IMR-90 (cell line): ENCODE measurements at regions not wholly inside any gene's neighbourhood (a gene's known extent, or its start where the extent isn't known, plus 50 kb on each side); places are given as distances from the start of the nearest gene placed in this dataset.

Experiments
- ATAC-seq: fragments of 200-7000 bp; cut with Tn5 transposase; 2 replicates; pipeline ENCODE4 v1.9.1; 2020; ENCODE audit warnings: low read depth, mild to moderate bottlenecking, moderate library complexity
- BruUV-seq: library from RNA; stranded (reverse); fragments of 400-500 nt; replicated peaks from 2 replicates; lab custom pipeline; 2021; lab: Mats Ljungman, UMichigan
- CTCF ChIA-PET: fragments of 300-600 bp; formaldehyde crosslinking; extraction: SDS; loops from one replicate; lab custom pipeline; 2021; ENCODE audit warnings: antibody characterized with exemption; lab: Yijun Ruan, JAX
- POLR2A ChIA-PET: fragments of 300-600 bp; sonication (Branson Sonifier 250); formaldehyde crosslinking; loops from one replicate; lab custom pipeline; 2022; ENCODE audit warnings: antibody characterized with exemption; ENCODE audit not compliant: unreplicated experiment; lab: Charles Lee
- DNase-seq: peaks from one replicate; pipeline ENCODE4 v3.0.0; 2013
- H2AFZ ChIP-seq: replicated peaks from 2 replicates; pipeline ENCODE3; 2013; ENCODE audit warnings: low read length, mild to moderate bottlenecking; ENCODE audit not compliant: poor library complexity
- H2AK5ac ChIP-seq: 2 replicates; pipeline ENCODE4 v1.6.1; 2013; ENCODE audit warnings: low read depth, low read length, inconsistent platforms
- H2AK9ac ChIP-seq: replicated peaks from 2 replicates; pipeline ENCODE3; 2013; ENCODE audit warnings: mild to moderate bottlenecking, low read depth, low read length, moderate library complexity; ENCODE audit not compliant: poor library complexity
- H2BK120ac ChIP-seq: 2 replicates; pipeline ENCODE4 v1.6.1; 2013; ENCODE audit warnings: low read depth, low read length, inconsistent platforms
- H2BK15ac ChIP-seq: 3 replicates; pipeline ENCODE4 v1.6.1; 2013; ENCODE audit warnings: low read depth, low read length, inconsistent platforms
- H2BK20ac ChIP-seq: 2 replicates; pipeline ENCODE4 v1.6.1; 2013; ENCODE audit warnings: low read depth, mild to moderate bottlenecking, inconsistent platforms, low read length, moderate library complexity
- H2BK5ac ChIP-seq: 2 replicates; pipeline ENCODE4 v1.6.1; 2013; ENCODE audit warnings: mild to moderate bottlenecking, low read depth, low read length, inconsistent platforms; ENCODE audit not compliant: poor library complexity, severe bottlenecking
- H3K14ac ChIP-seq: replicated peaks from 2 replicates; pipeline ENCODE4 v1.6.1; 2013; ENCODE audit warnings: low read depth, low read length, inconsistent platforms
- H3K18ac ChIP-seq: 2 replicates; pipeline ENCODE4 v1.6.1; 2013; ENCODE audit warnings: low read depth, low read length, control low read depth
- H3K23ac ChIP-seq: 2 replicates; pipeline ENCODE4 v1.6.1; 2013; ENCODE audit warnings: low read depth, low read length, inconsistent platforms
- H3K27ac ChIP-seq: 2 replicates; pipeline ENCODE4 v1.5.1; 2013; ENCODE audit warnings: mild to moderate bottlenecking, control low read depth, low read length; ENCODE audit not compliant: insufficient read depth
- H3K27me3 ChIP-seq: 2 replicates; pipeline ENCODE4 v1.6.1; 2013; ENCODE audit warnings: low read length; ENCODE audit not compliant: control insufficient read depth, insufficient read depth
- H3K36me3 ChIP-seq: 2 replicates; pipeline ENCODE4 v1.6.1; 2013; ENCODE audit warnings: low read length, mixed read lengths; ENCODE audit not compliant: control insufficient read depth, insufficient read depth
- H3K4ac ChIP-seq: 2 replicates; pipeline ENCODE4 v1.6.1; 2013; ENCODE audit warnings: low read depth, low read length, inconsistent platforms
- H3K4me1 ChIP-seq: 2 replicates; pipeline ENCODE4 v1.6.1; 2013; ENCODE audit warnings: low read length, mixed read lengths; ENCODE audit not compliant: control insufficient read depth, insufficient read depth
- H3K4me2 ChIP-seq: 2 replicates; pipeline ENCODE4 v1.6.1; 2013; ENCODE audit warnings: low read depth, mild to moderate bottlenecking, control low read depth, low read length, moderate library complexity
- H3K4me3 ChIP-seq: 2 replicates; pipeline ENCODE4 v1.5.1; 2013; ENCODE audit warnings: low read depth, mild to moderate bottlenecking, control low read depth, low read length, moderate library complexity; ENCODE audit not compliant: insufficient read depth
- H3K56ac ChIP-seq: 2 replicates; pipeline ENCODE4 v1.6.1; 2013; ENCODE audit warnings: low read length, inconsistent platforms; ENCODE audit not compliant: insufficient read depth; ENCODE audit errors: extremely low read depth
- H3K79me1 ChIP-seq, 2 experiments: 2 replicates each; pipeline ENCODE4 v1.6.1; 2013; ENCODE audit warnings: low read length in 2 of 2, inconsistent platforms in 1 of 2, low read depth in 1 of 2
- H3K9ac ChIP-seq: 2 replicates; pipeline ENCODE4 v1.6.1; 2013; ENCODE audit warnings: low read depth, low read length, control low read depth
- H3K9me1 ChIP-seq: 2 replicates; pipeline ENCODE4 v1.6.1; 2013; ENCODE audit warnings: low read length, inconsistent platforms; ENCODE audit not compliant: insufficient read depth
- H3K9me3 ChIP-seq: 2 replicates; pipeline ENCODE4 v1.6.1; 2013; ENCODE audit warnings: low read length; ENCODE audit not compliant: control insufficient read depth, insufficient read depth
- H4K20me1 ChIP-seq: 2 replicates; pipeline ENCODE4 v1.6.1; 2013; ENCODE audit warnings: low read length, inconsistent platforms; ENCODE audit not compliant: insufficient read depth
- H4K5ac ChIP-seq: 2 replicates; pipeline ENCODE4 v1.6.1; 2013; ENCODE audit warnings: mild to moderate bottlenecking, low read depth, low read length, control low read depth
- H4K8ac ChIP-seq, 2 experiments: 2 replicates each; pipeline ENCODE4 v1.6.1; 2013; ENCODE audit warnings: low read depth in 2 of 2, low read length in 2 of 2, control low read depth in 1 of 2, inconsistent platforms in 1 of 2
- H4K91ac ChIP-seq: 2 replicates; pipeline ENCODE4 v1.6.1; 2013; ENCODE audit warnings: low read depth, low read length, inconsistent platforms; ENCODE audit not compliant: insufficient read depth
- CTCF ChIP-seq: conservative IDR thresholded peaks from 2 replicates; pipeline ENCODE4 v1.5.1; 2012; ENCODE audit warnings: mild to moderate bottlenecking, low read depth, low read length, improper control_type of control experiment
- FOS ChIP-seq: fragments of 150-350 bp; IDR thresholded peaks from 2 replicates; pipeline ENCODE4 v1.6.1; 2016; ENCODE audit warnings: low read depth, low read length
- MAZ ChIP-seq: IDR thresholded peaks from 2 replicates; pipeline ENCODE4 v1.6.1; 2012; ENCODE audit warnings: low read depth, mild to moderate bottlenecking, low read length, improper control_type of control experiment, moderate library complexity, borderline replicate concordance
- MXI1 ChIP-seq: IDR thresholded peaks from 2 replicates; pipeline ENCODE4 v1.6.1; 2012; ENCODE audit warnings: low read depth, mild to moderate bottlenecking, low read length, moderate library complexity, borderline replicate concordance
- RCOR1 ChIP-seq: IDR thresholded peaks from 2 replicates; pipeline ENCODE4 v1.6.1; 2012; ENCODE audit warnings: mild to moderate bottlenecking, low read length, improper control_type of control experiment; ENCODE audit not compliant: insufficient replicate concordance
- dilution Hi-C: fragments of 300-500 bp; cut with HindIII; formaldehyde crosslinking; loops from one replicate; pipeline ENCODE4 v1.14.3; 2018; ENCODE audit warnings: low sequenced_read_pairs; ENCODE audit not compliant: unreplicated experiment
- in situ Hi-C: fragments of 300-500 bp; cut with MboI; formaldehyde crosslinking; loops from 3 replicates; pipeline ENCODE4 v1.14.3; 2019; ENCODE audit warnings: low sequenced_read_pairs, inconsistent platforms, mixed read lengths
- intact Hi-C: fragments of 100-400 bp; cut with micrococcal nuclease; formaldehyde crosslinking; loops from 2 replicates; pipeline ENCODE4 v1.10.0; 2022

GRCh38 chr2:84276590-84277255 lies 182.4 kb downstream of the SUCLG1 start:
- no peaks in the 10 kb centered on the region for H3K36me3 ChIP-seq
- H3K4ac ChIP-seq: no peak overlapping the region
- no peak for ATAC-seq
- ChIA-PET CTCF (no interaction called here), POLR2A (no interaction called here)
- no TSS peak for BruUV-seq
- no peaks in the 10 kb centered on the region for H3K27me3 ChIP-seq
- no peak overlapping the region for H3K4me3 ChIP-seq
- no peaks in the 10 kb centered on the region for H3K79me1 ChIP-seq
- no peak overlapping the region for H3K9ac ChIP-seq
- H3K9me1 ChIP-seq: no peaks in the 10 kb centered on the region
- H2AK9ac ChIP-seq: no peak overlapping the region
- H3K56ac ChIP-seq: no peak overlapping the region
- no peak overlapping the region for H4K8ac ChIP-seq
- in situ Hi-C loops: no loop called here
- no peak for DNase-seq
- intact Hi-C loops: no loop called here
- H4K20me1 ChIP-seq: no peaks in the 10 kb centered on the region
- H2AK5ac ChIP-seq: no peak overlapping the region
- no peak overlapping the region for H4K91ac ChIP-seq
- H3K23ac ChIP-seq: no peak overlapping the region
- H2AFZ ChIP-seq: no peak overlapping the region
- no peak overlapping the region for H2BK120ac ChIP-seq
- no peak overlapping the region for H3K14ac ChIP-seq
- no peak overlapping the region for H3K18ac ChIP-seq
- no peak overlapping the region for H3K4me2 ChIP-seq
- TF ChIP-seq RCOR1 (no peak), MXI1 (no peak), CTCF (no peak), MAZ (no peak), FOS (no peak)
- no peaks in the 10 kb centered on the region for H3K4me1 ChIP-seq
- no peak overlapping the region for H2BK5ac ChIP-seq
- H2BK15ac ChIP-seq: no peak overlapping the region
- H3K27ac ChIP-seq: no peak overlapping the region
- H4K5ac ChIP-seq: no peak overlapping the region
- no peak overlapping the region for H2BK20ac ChIP-seq
- H3K9me3 ChIP-seq: no peaks in the 10 kb centered on the region
- dilution Hi-C loops: no loop called here
